Hepatocyte (in vitro differentiated cells): ENCODE measurements at regions not wholly inside any gene's neighbourhood (a gene's known extent, or its start where the extent isn't known, plus 50 kb on each side); places are given as distances from the start of the nearest gene placed in this dataset.

Experiments used
- DNase-seq: peaks from one replicate; pipeline ENCODE4 v3.0.0-alpha.2; 2016; ENCODE audit warnings: low spot score
- H2AFZ ChIP-seq: fragments of 200-600 bp; sonication (generic); 2 replicates; pipeline ENCODE4 v1.6.0; 2016; ENCODE audit warnings: antibody characterized with exemption, mild to moderate bottlenecking
- H3K27ac ChIP-seq: fragments of 200-600 bp; sonication (generic); 2 replicates; pipeline ENCODE4 v1.5.1; 2016; ENCODE audit warnings: mild to moderate bottlenecking
- H3K27me3 ChIP-seq: fragments of 200-600 bp; sonication (generic); 2 replicates; pipeline ENCODE4 v1.6.1; 2016
- H3K36me3 ChIP-seq: fragments of 200-600 bp; sonication (generic); replicated peaks from 2 replicates; pipeline ENCODE4 v1.5.1; 2016; ENCODE audit warnings: low read depth; ENCODE audit not compliant: insufficient read depth
- H3K4me1 ChIP-seq: fragments of 200-600 bp; sonication (generic); 2 replicates; pipeline ENCODE4 v1.5.1; 2016; ENCODE audit warnings: mild to moderate bottlenecking, moderate library complexity; ENCODE audit not compliant: insufficient read depth
- H3K4me2 ChIP-seq: fragments of 200-600 bp; sonication (generic); 2 replicates; pipeline ENCODE4 v1.6.0; 2016
- H3K4me3 ChIP-seq: fragments of 200-600 bp; sonication (generic); 2 replicates; pipeline ENCODE4 v1.5.1; 2016; ENCODE audit warnings: mild to moderate bottlenecking
- H3K79me2 ChIP-seq: fragments of 200-600 bp; sonication (generic); 2 replicates; pipeline ENCODE4 v1.6.0; 2017; ENCODE audit warnings: mild to moderate bottlenecking
- H3K9me2 ChIP-seq: fragments of 200-600 bp; sonication (generic); replicated peaks from 2 replicates; pipeline ENCODE4 v1.6.0; 2017; ENCODE audit warnings: mild to moderate bottlenecking; ENCODE audit not compliant: insufficient read depth
- H3K9me3 ChIP-seq: fragments of 200-600 bp; sonication (generic); 2 replicates; pipeline ENCODE4 v1.5.1; 2016; ENCODE audit warnings: low read depth, mild to moderate bottlenecking
- H4K20me1 ChIP-seq: fragments of 200-600 bp; sonication (generic); 2 replicates; pipeline ENCODE4 v1.6.0; 2016; ENCODE audit warnings: mild to moderate bottlenecking; ENCODE audit not compliant: insufficient read depth, poor library complexity, severe bottlenecking
- EZH2 ChIP-seq: fragments of 200-600 bp; sonication (generic); IDR thresholded peaks from 2 replicates; pipeline ENCODE4 v1.6.1; 2016; ENCODE audit warnings: antibody characterized with exemption, mild to moderate bottlenecking, borderline replicate concordance
- EZH2phosphoT487 ChIP-seq: fragments of 200-600 bp; sonication (generic); IDR thresholded peaks from one replicate; pipeline ENCODE4 v1.6.1; 2018; ENCODE audit warnings: antibody characterized with exemption, mild to moderate bottlenecking, low read depth, moderate library complexity; ENCODE audit not compliant: unreplicated experiment, severe bottlenecking
- WGBS: methylation state at CpG from one replicate; pipeline ENCODE4 v1.1.6; 2016; ENCODE audit warnings: low lambda C conversion rate; ENCODE audit errors: missing lambda C conversion rate; 5-methylcytosine and 5-hydroxymethylcytosine counted together
- TF ChIP-seq, protein P1 (sequence below): fragments of 200-600 bp; sonication (generic); IDR thresholded peaks from 2 replicates; pipeline ENCODE4 v1.5.1; 2016; ENCODE audit warnings: antibody characterized with exemption, mild to moderate bottlenecking; ENCODE audit not compliant: poor library complexity

GRCh38 chr2:187996630-187997029, 295.0 kb upstream of the GULP1 start:
- no peaks in the 10 kb centered on the region for H3K79me2 ChIP-seq
- H4K20me1 ChIP-seq = no peaks in the 10 kb centered on the region
- no peak overlapping the region for H3K4me2 ChIP-seq
- DNase-seq = no peak
- no peaks in the 10 kb centered on the region for H3K9me2 ChIP-seq
- H3K36me3 ChIP-seq = no peaks in the 10 kb centered on the region
- no peaks in the 10 kb centered on the region for H3K4me1 ChIP-seq
- WGBS = 100% methylated on average over 1 of the region's 1 CpG
- no peaks in the 10 kb centered on the region for H3K9me3 ChIP-seq
- no peaks in the 10 kb centered on the region for H3K27me3 ChIP-seq
- H3K4me3 ChIP-seq = no peak overlapping the region
- H3K27ac ChIP-seq = no peak overlapping the region
- H2AFZ ChIP-seq = no peak overlapping the region
- TF ChIP-seq EZH2 (no peak), EZH2phosphoT487 (no peak)
- TF ChIP-seq, protein P1, sequence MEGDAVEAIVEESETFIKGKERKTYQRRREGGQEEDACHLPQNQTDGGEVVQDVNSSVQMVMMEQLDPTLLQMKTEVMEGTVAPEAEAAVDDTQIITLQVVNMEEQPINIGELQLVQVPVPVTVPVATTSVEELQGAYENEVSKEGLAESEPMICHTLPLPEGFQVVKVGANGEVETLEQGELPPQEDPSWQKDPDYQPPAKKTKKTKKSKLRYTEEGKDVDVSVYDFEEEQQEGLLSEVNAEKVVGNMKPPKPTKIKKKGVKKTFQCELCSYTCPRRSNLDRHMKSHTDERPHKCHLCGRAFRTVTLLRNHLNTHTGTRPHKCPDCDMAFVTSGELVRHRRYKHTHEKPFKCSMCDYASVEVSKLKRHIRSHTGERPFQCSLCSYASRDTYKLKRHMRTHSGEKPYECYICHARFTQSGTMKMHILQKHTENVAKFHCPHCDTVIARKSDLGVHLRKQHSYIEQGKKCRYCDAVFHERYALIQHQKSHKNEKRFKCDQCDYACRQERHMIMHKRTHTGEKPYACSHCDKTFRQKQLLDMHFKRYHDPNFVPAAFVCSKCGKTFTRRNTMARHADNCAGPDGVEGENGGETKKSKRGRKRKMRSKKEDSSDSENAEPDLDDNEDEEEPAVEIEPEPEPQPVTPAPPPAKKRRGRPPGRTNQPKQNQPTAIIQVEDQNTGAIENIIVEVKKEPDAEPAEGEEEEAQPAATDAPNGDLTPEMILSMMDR = no peak

- no peaks in the 10 kb centered on the region for H3K79me2 ChIP-seq
- no peaks in the 10 kb centered on the region for H4K20me1 ChIP-seq
- no peaks in the 10 kb centered on the region for H3K9me3 ChIP-seq
- H3K4me1 ChIP-seq = no peaks in the 10 kb centered on the region
- H3K27ac ChIP-seq = no peak overlapping the region
- H3K4me2 ChIP-seq = no peak overlapping the region
- WGBS = 46% methylated on average over 2 of the region's 2 CpGs
- H3K27me3 ChIP-seq = no peaks in the 10 kb centered on the region
- H2AFZ ChIP-seq = no peak overlapping the region
- no peak for TF ChIP-seq EZH2phosphoT487
- TF ChIP-seq, protein P1 = no peak
- no peak for TF ChIP-seq EZH2
- DNase-seq = no peak
- H3K36me3 ChIP-seq = no peaks in the 10 kb centered on the region
- no peak overlapping the region for H3K4me3 ChIP-seq
- no peaks in the 10 kb centered on the region for H3K9me2 ChIP-seq
Observed at GRCh38 chr2:188000189-188000588, 291.5 kb upstream of the GULP1 start.

DNA sequence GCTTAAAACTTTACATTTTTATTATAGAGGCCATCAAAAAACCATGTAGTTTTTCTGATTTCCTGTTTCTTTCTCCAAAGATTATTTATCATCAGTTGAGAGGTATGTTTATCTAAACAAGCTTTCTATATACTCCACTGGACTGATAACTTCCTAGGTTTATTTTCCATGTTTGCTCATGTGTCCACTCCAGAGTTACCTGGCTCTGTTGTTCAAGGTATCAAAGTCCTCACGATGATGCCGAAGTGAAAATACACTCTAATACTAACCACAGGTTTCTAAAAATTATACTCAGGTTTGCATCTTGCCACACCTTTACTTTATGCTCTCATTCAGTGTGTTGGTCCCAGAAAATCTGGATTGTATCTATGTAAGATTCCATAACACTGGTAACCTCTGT, 287.9 kb upstream of the GULP1 start:
- no peaks in the 10 kb centered on the region for H3K36me3 ChIP-seq
- H3K4me3 ChIP-seq = no peak overlapping the region
- 33% methylated on average over 2 of the region's 2 CpGs for WGBS
- no peak overlapping the region for H3K27ac ChIP-seq
- no peaks in the 10 kb centered on the region for H3K79me2 ChIP-seq
- H3K9me3 ChIP-seq = no peaks in the 10 kb centered on the region
- no peaks in the 10 kb centered on the region for H4K20me1 ChIP-seq
- H3K9me2 ChIP-seq = no peaks in the 10 kb centered on the region
- no peak overlapping the region for H3K4me2 ChIP-seq
- no peak for DNase-seq
- no peak overlapping the region for H2AFZ ChIP-seq
- no peak for TF ChIP-seq EZH2
- TF ChIP-seq, protein P1 = no peak
- no peak for TF ChIP-seq EZH2phosphoT487
- no peaks in the 10 kb centered on the region for H3K4me1 ChIP-seq
- H3K27me3 ChIP-seq = no peaks in the 10 kb centered on the region

DNA sequence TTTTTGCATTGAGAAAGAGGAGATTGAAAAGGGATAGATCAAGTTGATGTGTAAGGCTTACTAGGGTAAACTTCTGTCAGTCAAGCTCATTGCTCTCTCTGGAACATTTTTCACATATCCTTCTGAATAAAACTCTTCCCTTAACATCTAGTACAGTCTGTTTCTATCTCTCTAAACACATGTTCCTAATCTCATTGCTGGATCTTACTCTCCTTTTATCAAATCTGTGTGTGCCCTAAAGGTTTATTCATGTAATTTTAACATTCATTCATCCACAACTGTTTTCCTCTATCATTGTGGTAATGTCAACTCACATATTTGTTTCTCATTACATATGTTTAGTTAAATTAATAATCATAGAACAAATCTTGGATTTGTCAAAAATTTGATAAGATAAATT, 277.9 kb upstream of the GULP1 start:
- H3K36me3 ChIP-seq = no peaks in the 10 kb centered on the region
- H3K4me3 ChIP-seq = no peak overlapping the region
- TF ChIP-seq EZH2phosphoT487 (no peak), EZH2 (no peak)
- TF ChIP-seq, protein P1 = no peak
- H4K20me1 ChIP-seq = no peaks in the 10 kb centered on the region
- no peak overlapping the region for H3K27ac ChIP-seq
- H3K9me3 ChIP-seq = no peaks in the 10 kb centered on the region
- no peak overlapping the region for H3K4me2 ChIP-seq
- no peak for DNase-seq
- H3K9me2 ChIP-seq = no peaks in the 10 kb centered on the region
- no peaks in the 10 kb centered on the region for H3K27me3 ChIP-seq
- H2AFZ ChIP-seq = no peak overlapping the region
- no peaks in the 10 kb centered on the region for H3K79me2 ChIP-seq
- no peaks in the 10 kb centered on the region for H3K4me1 ChIP-seq
